Stimulated activated CD8-positive, alpha-beta memory T cell treated with anti-CD3 and anti-CD28 coated beads, Interleukin-12 subunit alpha, Interleukin-12 subunit beta, amount 100 ng/mL, for 24 hours (primary cell): ENCODE measurements at regions not wholly inside any gene's neighbourhood (a gene's known extent, or its start where the extent isn't known, plus 50 kb on each side); places are given as distances from the start of the nearest gene placed in this dataset.

ENCODE experiments used
- DNase-seq: peaks from one replicate; pipeline ENCODE4 v3.0.0-alpha.2; 2020; ENCODE audit errors: extremely low read depth

- DNase-seq = no peak
Measured at GRCh38 chr22:48263431-48263765, 1500.9 kb downstream of the TBC1D22A start.

GRCh38 chr22:48262596-48263430 is 1500.4 kb downstream of the TBC1D22A start:
- DNase-seq = no peak

DNA sequence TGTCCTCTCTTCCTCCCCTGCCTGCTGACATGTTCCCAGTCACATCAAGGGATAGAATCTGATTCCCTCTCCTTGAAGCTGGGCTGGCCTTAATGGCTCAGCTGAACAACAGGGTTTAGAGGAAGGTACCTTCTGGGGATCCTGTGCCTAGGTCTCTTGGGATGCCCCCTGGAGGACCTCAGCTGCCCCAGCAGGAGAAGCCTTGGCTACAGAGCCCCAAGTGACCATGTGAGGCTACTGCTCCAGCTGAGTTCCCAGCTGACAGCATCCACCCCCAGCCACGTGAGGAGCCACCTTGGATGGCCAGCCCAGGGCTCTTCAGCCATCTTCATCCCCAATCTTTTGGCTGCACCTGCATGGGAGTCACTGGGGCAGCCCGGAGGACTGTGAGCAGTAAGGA is 1499.3 kb downstream of the TBC1D22A start:
- DNase-seq = no peak

- DNase-seq = no peak
Measured at GRCh38 chr22:48261048-48261621, 1498.7 kb downstream of the TBC1D22A start.

GRCh38 chr22:48259991-48260670 is 1497.7 kb downstream of the TBC1D22A start:
- no peak for DNase-seq

DNA sequence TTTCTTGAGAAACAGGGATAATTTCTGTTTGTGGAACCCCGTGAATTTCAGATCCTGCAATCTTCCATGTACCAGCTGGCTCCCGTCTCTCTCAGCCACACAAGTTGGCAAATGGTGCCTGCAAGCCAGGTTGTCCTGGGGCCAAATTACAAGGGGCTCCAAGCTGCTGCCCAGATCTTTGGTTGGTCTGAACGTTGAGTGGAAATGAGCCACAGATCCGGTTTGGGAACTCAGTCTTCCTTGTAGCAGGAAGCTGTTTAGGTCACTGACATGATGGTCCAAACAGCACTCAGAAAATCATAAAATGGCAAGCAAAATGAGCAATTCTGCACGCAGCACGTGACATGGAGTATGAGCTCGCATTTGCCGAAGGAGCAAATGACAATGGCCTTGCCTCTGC is 1496.4 kb downstream of the TBC1D22A start:
- no peak for DNase-seq

- no peak for DNase-seq
Measured at GRCh38 chr22:48258064-48258701, 1495.7 kb downstream of the TBC1D22A start.

DNA sequence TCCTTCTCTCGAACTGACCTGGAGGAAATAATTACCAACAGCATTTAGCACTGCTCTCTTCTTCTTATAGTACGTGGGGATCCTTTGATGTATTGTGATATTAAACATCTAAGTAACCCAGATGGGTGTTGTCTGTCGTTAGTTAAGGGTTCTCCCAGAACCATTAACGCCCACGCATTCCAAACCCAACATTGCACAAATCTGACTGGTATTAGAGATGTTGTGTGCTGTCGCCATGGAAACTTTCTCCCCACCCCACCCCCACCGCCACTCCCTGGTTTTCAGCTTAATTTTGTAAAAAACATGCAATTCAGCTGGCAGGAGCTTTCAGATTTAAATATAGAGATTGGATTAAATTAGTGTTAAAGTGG is 1495.2 kb downstream of the TBC1D22A start:
- no peak for DNase-seq

DNA sequence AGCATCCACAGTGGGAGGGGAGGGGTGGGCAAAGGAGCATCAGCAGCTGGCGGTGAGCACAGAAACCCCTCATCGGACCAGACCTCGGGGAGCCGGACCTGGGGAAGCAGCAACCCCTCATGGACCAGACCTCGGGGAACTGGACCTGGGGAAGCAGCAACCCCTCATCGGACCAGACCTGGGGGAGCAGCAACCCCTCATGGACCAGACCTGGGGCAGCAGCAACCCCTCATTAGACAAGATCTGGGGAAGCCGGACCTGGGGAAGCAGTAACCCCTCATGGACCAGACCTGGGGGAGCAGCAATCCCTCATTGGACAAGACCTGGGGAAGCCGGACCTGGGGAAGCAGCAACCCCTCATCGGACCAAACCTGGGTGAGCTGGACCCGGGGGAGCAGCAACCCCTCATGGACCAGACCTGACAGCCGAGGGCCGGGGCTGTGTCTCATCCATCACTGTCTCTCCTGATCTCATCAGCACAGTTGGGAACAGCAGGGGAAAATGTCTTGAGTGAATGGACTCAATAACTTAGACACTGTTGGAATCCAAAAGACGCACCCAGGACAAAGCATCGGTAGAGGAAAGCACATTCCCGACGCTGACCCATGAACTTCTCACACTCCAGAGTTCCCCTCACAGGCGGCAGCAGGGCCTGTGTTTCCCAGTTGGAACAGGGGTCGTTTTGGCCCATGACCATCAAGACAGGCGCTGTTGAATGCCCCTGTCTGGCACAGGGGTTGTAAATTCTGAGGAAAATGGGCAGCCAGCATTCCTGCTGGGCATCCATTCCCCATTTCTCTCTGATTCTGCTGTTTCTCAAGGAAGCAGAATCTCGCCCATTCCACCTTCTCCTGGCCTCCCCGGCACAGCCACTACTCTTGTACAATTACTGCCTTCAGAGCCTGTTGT is 1494.6 kb downstream of the TBC1D22A start:
- DNase-seq = no peak

GRCh38 chr22:48256041-48256739 is 1493.7 kb downstream of the TBC1D22A start:
- DNase-seq = no peak

- DNase-seq = no peak
Measured at GRCh38 chr22:48254311-48254873, 1491.9 kb downstream of the TBC1D22A start.

DNA sequence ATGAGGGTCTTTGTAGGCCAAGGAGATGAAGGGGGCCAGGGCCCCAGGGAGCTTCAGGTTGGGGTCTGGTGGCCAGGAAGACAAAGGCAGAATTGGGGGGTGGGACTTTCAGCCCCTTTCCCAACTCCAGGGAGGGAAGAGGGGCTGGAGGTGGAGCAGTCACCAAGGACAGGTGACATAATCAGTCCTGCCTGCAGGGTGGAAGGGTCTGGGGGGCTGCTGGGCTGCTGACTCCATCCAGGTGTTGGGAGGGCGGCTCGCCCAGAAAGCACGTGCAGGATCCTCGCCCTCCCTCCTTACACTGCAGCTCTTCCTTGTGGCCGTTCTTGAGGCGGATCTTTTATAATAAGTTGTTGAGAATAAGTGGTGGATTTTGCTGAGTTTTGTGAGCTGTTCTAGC is 1491.1 kb downstream of the TBC1D22A start:
- no peak for DNase-seq

DNA sequence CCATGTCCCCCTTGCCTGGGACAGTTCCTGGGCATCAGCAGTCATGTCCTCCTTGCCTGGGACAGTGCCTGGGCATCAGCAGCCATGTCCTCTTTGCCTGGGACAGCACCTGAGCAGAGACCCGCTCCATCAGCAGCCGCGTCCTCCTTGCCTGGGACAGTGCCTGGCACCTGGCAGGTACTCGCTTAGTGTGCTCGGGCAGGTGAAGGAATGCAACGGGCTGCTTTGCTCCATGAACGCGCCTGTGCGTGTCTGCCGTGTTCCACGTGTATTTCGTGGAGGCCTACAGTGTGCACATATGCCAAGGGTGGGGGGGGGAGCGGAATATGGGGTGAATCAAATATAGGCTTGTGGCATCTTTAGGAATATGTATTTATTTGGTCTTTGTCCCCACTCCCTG is 1490.7 kb downstream of the TBC1D22A start:
- no peak for DNase-seq

DNA sequence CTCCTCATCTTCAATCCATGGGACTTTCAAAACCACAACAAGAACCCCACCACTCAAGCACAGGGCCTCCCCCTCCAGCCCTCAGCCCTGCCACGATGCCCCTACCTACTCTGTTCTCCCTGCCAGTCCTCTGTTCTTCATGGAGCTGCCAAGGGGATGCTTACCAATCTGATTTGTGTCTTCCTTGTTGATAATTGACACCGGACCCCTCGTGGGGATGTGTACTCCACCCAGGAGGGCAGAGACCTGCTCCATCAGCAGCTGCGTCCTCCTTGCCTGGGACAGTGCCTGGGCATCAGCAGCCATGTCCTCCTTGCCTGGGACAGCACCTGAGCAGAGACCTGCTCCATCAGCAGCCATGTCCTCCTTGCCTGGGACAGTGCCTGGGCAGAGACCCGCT is 1489.2 kb downstream of the TBC1D22A start:
- no peak for DNase-seq

DNA sequence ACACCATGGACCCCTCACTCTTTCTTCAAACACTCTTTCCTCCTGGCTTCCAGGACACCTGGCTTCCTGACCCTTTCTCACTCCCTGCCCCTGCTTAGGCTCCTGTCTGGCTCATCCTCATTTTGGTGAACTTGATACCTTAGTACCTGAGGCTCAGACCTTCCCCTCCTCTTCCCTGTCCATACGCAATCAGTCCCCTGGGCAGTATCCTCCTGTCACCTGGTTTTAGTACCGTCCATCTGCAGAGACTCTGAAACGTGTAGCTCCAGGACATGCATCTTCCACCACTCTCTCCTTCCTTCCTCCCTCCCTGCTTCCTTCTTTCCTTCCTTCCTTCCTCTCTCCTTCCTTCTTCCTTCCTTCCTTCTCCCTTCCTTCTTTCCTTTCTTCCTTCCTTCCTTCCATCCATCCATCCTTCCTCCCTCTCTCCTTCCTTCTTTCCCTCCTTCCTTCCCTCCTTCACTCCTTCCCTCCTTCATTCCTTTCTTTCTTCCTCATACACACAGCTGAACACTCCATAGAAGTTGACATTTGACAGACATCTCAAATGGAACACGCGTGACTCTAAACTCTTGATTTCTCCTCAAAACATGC is 1488.6 kb downstream of the TBC1D22A start:
- no peak for DNase-seq

- no peak for DNase-seq
Measured at GRCh38 chr22:48250286-48250895, 1487.9 kb downstream of the TBC1D22A start.

- DNase-seq = no peak
Measured at GRCh38 chr22:48249713-48250268, 1487.3 kb downstream of the TBC1D22A start.

- DNase-seq = no peak
Measured at GRCh38 chr22:48248901-48249455, 1486.5 kb downstream of the TBC1D22A start.

GRCh38 chr22:48247829-48248228 is 1485.4 kb downstream of the TBC1D22A start:
- DNase-seq = no peak
